IMR-90 (cell line): ENCODE measurements at regions not wholly inside any gene's neighbourhood (a gene's known extent, or its start where the extent isn't known, plus 50 kb on each side); places are given as distances from the start of the nearest gene placed in this dataset.

ENCODE experiments used
- ATAC-seq: fragments of 200-7000 bp; cut with Tn5 transposase; 2 replicates; pipeline ENCODE4 v1.9.1; 2020; ENCODE audit warnings: low read depth, mild to moderate bottlenecking, moderate library complexity
- BruUV-seq: library from RNA; stranded (reverse); fragments of 400-500 nt; replicated peaks from 2 replicates; lab custom pipeline; 2021; lab: Mats Ljungman, UMichigan
- CTCF ChIA-PET: fragments of 300-600 bp; formaldehyde crosslinking; extraction: SDS; loops from one replicate; lab custom pipeline; 2021; ENCODE audit warnings: antibody characterized with exemption; lab: Yijun Ruan, JAX
- POLR2A ChIA-PET: fragments of 300-600 bp; sonication (Branson Sonifier 250); formaldehyde crosslinking; loops from one replicate; lab custom pipeline; 2022; ENCODE audit warnings: antibody characterized with exemption; ENCODE audit not compliant: unreplicated experiment; lab: Charles Lee
- DNase-seq: peaks from one replicate; pipeline ENCODE4 v3.0.0; 2013
- H2AFZ ChIP-seq: replicated peaks from 2 replicates; pipeline ENCODE3; 2013; ENCODE audit warnings: low read length, mild to moderate bottlenecking; ENCODE audit not compliant: poor library complexity
- H2AK5ac ChIP-seq: 2 replicates; pipeline ENCODE4 v1.6.1; 2013; ENCODE audit warnings: low read depth, low read length, inconsistent platforms
- H2AK9ac ChIP-seq: replicated peaks from 2 replicates; pipeline ENCODE3; 2013; ENCODE audit warnings: mild to moderate bottlenecking, low read depth, low read length, moderate library complexity; ENCODE audit not compliant: poor library complexity
- H2BK120ac ChIP-seq: 2 replicates; pipeline ENCODE4 v1.6.1; 2013; ENCODE audit warnings: low read depth, low read length, inconsistent platforms
- H2BK15ac ChIP-seq: 3 replicates; pipeline ENCODE4 v1.6.1; 2013; ENCODE audit warnings: low read depth, low read length, inconsistent platforms
- H2BK20ac ChIP-seq: 2 replicates; pipeline ENCODE4 v1.6.1; 2013; ENCODE audit warnings: low read depth, mild to moderate bottlenecking, inconsistent platforms, low read length, moderate library complexity
- H2BK5ac ChIP-seq: 2 replicates; pipeline ENCODE4 v1.6.1; 2013; ENCODE audit warnings: mild to moderate bottlenecking, low read depth, low read length, inconsistent platforms; ENCODE audit not compliant: poor library complexity, severe bottlenecking
- H3K14ac ChIP-seq: replicated peaks from 2 replicates; pipeline ENCODE4 v1.6.1; 2013; ENCODE audit warnings: low read depth, low read length, inconsistent platforms
- H3K18ac ChIP-seq: 2 replicates; pipeline ENCODE4 v1.6.1; 2013; ENCODE audit warnings: low read depth, low read length, control low read depth
- H3K23ac ChIP-seq: 2 replicates; pipeline ENCODE4 v1.6.1; 2013; ENCODE audit warnings: low read depth, low read length, inconsistent platforms
- H3K27ac ChIP-seq: 2 replicates; pipeline ENCODE4 v1.5.1; 2013; ENCODE audit warnings: mild to moderate bottlenecking, control low read depth, low read length; ENCODE audit not compliant: insufficient read depth
- H3K27me3 ChIP-seq: 2 replicates; pipeline ENCODE4 v1.6.1; 2013; ENCODE audit warnings: low read length; ENCODE audit not compliant: control insufficient read depth, insufficient read depth
- H3K36me3 ChIP-seq: 2 replicates; pipeline ENCODE4 v1.6.1; 2013; ENCODE audit warnings: low read length, mixed read lengths; ENCODE audit not compliant: control insufficient read depth, insufficient read depth
- H3K4ac ChIP-seq: 2 replicates; pipeline ENCODE4 v1.6.1; 2013; ENCODE audit warnings: low read depth, low read length, inconsistent platforms
- H3K4me1 ChIP-seq: 2 replicates; pipeline ENCODE4 v1.6.1; 2013; ENCODE audit warnings: low read length, mixed read lengths; ENCODE audit not compliant: control insufficient read depth, insufficient read depth
- H3K4me2 ChIP-seq: 2 replicates; pipeline ENCODE4 v1.6.1; 2013; ENCODE audit warnings: low read depth, mild to moderate bottlenecking, control low read depth, low read length, moderate library complexity
- H3K4me3 ChIP-seq: 2 replicates; pipeline ENCODE4 v1.5.1; 2013; ENCODE audit warnings: low read depth, mild to moderate bottlenecking, control low read depth, low read length, moderate library complexity; ENCODE audit not compliant: insufficient read depth
- H3K56ac ChIP-seq: 2 replicates; pipeline ENCODE4 v1.6.1; 2013; ENCODE audit warnings: low read length, inconsistent platforms; ENCODE audit not compliant: insufficient read depth; ENCODE audit errors: extremely low read depth
- H3K79me1 ChIP-seq, 2 experiments: 2 replicates each; pipeline ENCODE4 v1.6.1; 2013; ENCODE audit warnings: low read length in 2 of 2, inconsistent platforms in 1 of 2, low read depth in 1 of 2
- H3K9ac ChIP-seq: 2 replicates; pipeline ENCODE4 v1.6.1; 2013; ENCODE audit warnings: low read depth, low read length, control low read depth
- H3K9me1 ChIP-seq: 2 replicates; pipeline ENCODE4 v1.6.1; 2013; ENCODE audit warnings: low read length, inconsistent platforms; ENCODE audit not compliant: insufficient read depth
- H3K9me3 ChIP-seq: 2 replicates; pipeline ENCODE4 v1.6.1; 2013; ENCODE audit warnings: low read length; ENCODE audit not compliant: control insufficient read depth, insufficient read depth
- H4K20me1 ChIP-seq: 2 replicates; pipeline ENCODE4 v1.6.1; 2013; ENCODE audit warnings: low read length, inconsistent platforms; ENCODE audit not compliant: insufficient read depth
- H4K5ac ChIP-seq: 2 replicates; pipeline ENCODE4 v1.6.1; 2013; ENCODE audit warnings: mild to moderate bottlenecking, low read depth, low read length, control low read depth
- H4K8ac ChIP-seq, 2 experiments: 2 replicates each; pipeline ENCODE4 v1.6.1; 2013; ENCODE audit warnings: low read depth in 2 of 2, low read length in 2 of 2, control low read depth in 1 of 2, inconsistent platforms in 1 of 2
- H4K91ac ChIP-seq: 2 replicates; pipeline ENCODE4 v1.6.1; 2013; ENCODE audit warnings: low read depth, low read length, inconsistent platforms; ENCODE audit not compliant: insufficient read depth
- CTCF ChIP-seq: conservative IDR thresholded peaks from 2 replicates; pipeline ENCODE4 v1.5.1; 2012; ENCODE audit warnings: mild to moderate bottlenecking, low read depth, low read length, improper control_type of control experiment
- POLR2A ChIP-seq: IDR thresholded peaks from 2 replicates; pipeline ENCODE4 v1.6.1; 2012; ENCODE audit warnings: mild to moderate bottlenecking, low read depth, low read length
- USF2 ChIP-seq: fragments of 150-350 bp; IDR thresholded peaks from 2 replicates; pipeline ENCODE4 v1.6.1; 2017; ENCODE audit warnings: mild to moderate bottlenecking, antibody characterized with exemption, low read length, low read depth
- WGBS, 2 experiments: methylation state at CpG; one replicate each; pipeline versions ENCODE4 v1.1.5 to v1.1.7; 2013; ENCODE audit warnings: missing lambda C conversion rate in 2 of 2; ENCODE audit not compliant: insufficient read length in 1 of 2; ENCODE audit errors: extremely low coverage in 2 of 2; 5-methylcytosine and 5-hydroxymethylcytosine counted together
- dilution Hi-C: fragments of 300-500 bp; cut with HindIII; formaldehyde crosslinking; loops from one replicate; pipeline ENCODE4 v1.14.3; 2018; ENCODE audit warnings: low sequenced_read_pairs; ENCODE audit not compliant: unreplicated experiment
- in situ Hi-C: fragments of 300-500 bp; cut with MboI; formaldehyde crosslinking; loops from 3 replicates; pipeline ENCODE4 v1.14.3; 2019; ENCODE audit warnings: low sequenced_read_pairs, inconsistent platforms, mixed read lengths
- intact Hi-C: fragments of 100-400 bp; cut with micrococcal nuclease; formaldehyde crosslinking; loops from 2 replicates; pipeline ENCODE4 v1.10.0; 2022

GRCh38 chr15:62253294-62253693 is 88.2 kb upstream of the C2CD4B start:
- Histone ChIP-seq H3K56ac (no peak overlapping the region), H3K23ac (no peak overlapping the region), H3K4me3 (no peak overlapping the region), H3K4me1 (no peaks in the 10 kb centered on the region), H3K4ac (no peak overlapping the region), H4K5ac (no peak overlapping the region), H3K36me3 (no peaks in the 10 kb centered on the region), H3K14ac (no peak overlapping the region), H3K18ac (no peak overlapping the region), H3K9me3 (no peaks in the 10 kb centered on the region), H4K91ac (no peak overlapping the region), H3K27ac (no peak overlapping the region), H3K9ac (no peak overlapping the region), H2BK120ac (no peak overlapping the region), H3K27me3 (peaks cover 27% of the 10 kb centered on the region), H3K4me2 (no peak overlapping the region), H4K8ac (no peak overlapping the region), H2AK9ac (no peak overlapping the region), H2BK5ac (no peak overlapping the region), H2AK5ac (no peak overlapping the region), H4K20me1 (no peaks in the 10 kb centered on the region), H2AFZ (no peak overlapping the region), H2BK20ac (no peak overlapping the region), H2BK15ac (no peak overlapping the region), H3K9me1 (no peaks in the 10 kb centered on the region), H3K79me1 (no peaks in the 10 kb centered on the region)
- ATAC-seq (no peak), DNase-seq (no peak)
- dilution Hi-C loops (no loop called here), in situ Hi-C loops (no loop called here), intact Hi-C loops (loop anchor here (10.0 kb wide), 1 partner anchor 188 kb away; the partner anchor contains the start of genes C2CD4A and VPS13C)
- POLR2A ChIA-PET = no interaction called here
- CTCF ChIA-PET = interaction anchor here (1.9 kb wide), 1 partner anchor 9 kb away, joined by 4 read pairs; no protein-coding TSS in a partner anchor
- no TSS peak for BruUV-seq
- TF ChIP-seq USF2 (no peak), CTCF (no peak), POLR2A (no peak)
- WGBS, 2 experiments = 45% methylated on average over 3 of the region's 5 CpGs; no CpG with 5 or more reads in 1 of the 2 experiments
